NCI-H345 treated with DMSO at 0.1 percent for 48 hours (cell line): ENCODE measurements at regions not wholly inside any gene's neighbourhood (a gene's known extent, or its start where the extent isn't known, plus 50 kb on each side); places are given as distances from the start of the nearest gene placed in this dataset.

ENCODE experiments used
- DNase-seq: peaks from one replicate; lab custom pipeline; 2025; ENCODE audit not compliant: unreplicated experiment; lab: John Stamatoyannopoulos, UW

- DNase-seq = no peak
Measured at GRCh38 chr16:48903039-48903438, 293.1 kb upstream of the N4BP1 start.

- DNase-seq = no peak
Measured at GRCh38 chr16:48901712-48902374, 291.9 kb upstream of the N4BP1 start.

- DNase-seq = no peak
Measured at GRCh38 chr16:48899500-48899899, 289.5 kb upstream of the N4BP1 start.

- DNase-seq = no peak
Measured at GRCh38 chr16:48897698-48898205, 287.8 kb upstream of the N4BP1 start.

GRCh38 chr16:48895142-48895541 is 285.2 kb upstream of the N4BP1 start:
- DNase-seq = no peak

GRCh38 chr16:48892893-48893292 is 282.9 kb upstream of the N4BP1 start:
- no peak for DNase-seq

- no peak for DNase-seq
Measured at GRCh38 chr16:48887646-48888210, 277.7 kb upstream of the N4BP1 start.

DNA sequence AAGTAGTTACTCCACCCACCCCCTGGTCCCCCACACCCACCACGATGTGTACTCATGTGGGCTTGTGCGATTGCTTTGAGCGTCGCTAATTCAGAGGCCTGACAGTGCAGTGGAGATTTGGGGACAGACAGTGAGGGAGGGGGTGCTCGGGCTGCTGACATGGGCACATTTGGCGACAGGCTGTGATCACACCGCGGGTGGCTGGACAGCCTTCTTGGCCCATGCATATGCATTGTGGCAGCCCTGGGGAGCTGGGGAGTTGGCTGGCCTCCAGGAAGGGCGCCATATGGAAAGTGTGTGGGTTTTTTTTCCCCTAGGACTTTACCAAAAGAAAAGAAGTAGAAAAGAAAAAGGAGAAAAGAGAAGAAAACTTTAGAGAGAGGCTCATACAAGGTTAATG is 275.5 kb upstream of the N4BP1 start:
- DNase-seq = no peak

DNA sequence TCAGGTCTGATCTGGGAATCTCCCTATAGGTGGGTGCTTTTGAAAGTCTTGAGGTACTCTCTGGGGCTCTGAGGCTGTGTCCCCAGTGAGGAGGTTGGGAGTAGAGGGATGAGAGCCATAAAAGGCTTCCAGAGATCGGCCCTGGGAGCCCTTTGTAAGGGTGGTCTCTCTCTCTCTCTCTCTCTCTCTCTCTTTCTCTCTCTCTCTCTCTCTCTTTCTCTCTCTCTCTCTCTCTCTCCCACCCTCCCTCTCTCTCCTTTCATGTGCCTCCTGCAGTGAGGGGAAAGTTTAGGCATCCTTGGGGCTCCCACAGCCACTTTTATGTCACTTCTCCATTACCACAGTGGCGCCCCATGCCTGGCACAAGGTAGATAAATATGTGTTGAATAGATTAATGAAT is 271.3 kb upstream of the N4BP1 start:
- DNase-seq = no peak

DNA sequence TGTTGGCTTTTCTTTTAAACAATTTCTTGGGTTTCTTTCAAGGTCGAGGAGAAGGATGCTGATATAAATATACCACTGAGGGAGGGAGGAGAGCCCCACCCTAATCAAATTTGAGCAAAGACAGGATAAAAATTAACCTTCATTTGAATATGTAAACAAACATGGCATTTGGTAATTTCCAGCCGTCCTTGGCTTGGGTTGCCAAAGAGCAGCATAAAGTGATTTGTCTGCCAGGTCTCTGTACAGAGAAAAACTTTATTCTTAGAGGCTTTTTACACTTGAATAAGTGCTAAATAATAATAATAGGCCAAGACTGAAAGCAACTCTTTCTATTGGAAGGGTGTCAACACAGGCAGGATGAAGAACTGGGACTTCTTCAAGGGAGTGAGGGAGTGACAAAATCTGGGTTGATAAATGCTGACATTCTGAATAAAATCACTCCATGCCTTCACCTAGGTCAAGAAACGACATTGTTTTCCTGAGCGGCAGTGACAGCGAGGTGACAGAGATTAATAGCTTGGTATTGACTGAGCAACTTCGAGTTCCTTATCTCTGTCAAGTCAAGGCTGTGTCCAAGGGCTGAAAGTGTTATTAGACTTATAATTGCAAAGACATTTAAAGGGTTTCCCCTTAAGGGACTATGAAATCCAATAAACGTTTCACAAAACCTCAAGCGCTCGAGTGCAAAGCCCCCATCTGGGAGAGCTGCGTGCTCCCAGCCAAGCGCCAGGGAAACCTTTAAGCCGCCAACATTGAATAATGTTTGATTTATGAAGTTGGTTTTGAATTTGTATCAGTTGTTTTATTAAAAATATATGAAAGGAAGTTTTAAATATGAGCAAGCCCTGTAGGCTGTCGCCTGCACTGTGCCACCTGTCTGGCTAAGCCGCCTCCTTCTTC is 269.5 kb upstream of the N4BP1 start:
- DNase-seq = no peak

DNA sequence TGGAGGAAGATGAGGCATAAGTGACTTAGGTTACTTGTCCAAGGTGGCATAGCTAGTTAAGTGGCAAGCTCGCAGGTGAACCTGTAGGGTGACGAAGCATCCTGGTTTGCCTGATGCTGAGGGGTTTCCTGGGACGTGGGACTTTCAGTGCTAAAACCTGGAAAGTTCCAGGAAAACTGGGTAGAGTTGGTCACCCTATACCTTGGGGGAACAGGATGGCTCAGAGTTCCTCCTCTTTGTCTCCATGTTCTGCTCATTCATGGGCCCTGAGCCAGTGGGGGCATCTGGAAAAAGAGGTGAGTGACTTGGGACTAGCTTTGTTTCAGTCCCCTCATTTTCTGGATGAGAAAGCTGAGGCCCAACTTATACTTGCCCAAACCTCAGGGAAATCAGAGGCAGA is 268.0 kb upstream of the N4BP1 start:
- DNase-seq = no peak

- DNase-seq = no peak
Measured at GRCh38 chr16:48870141-48870540, 260.2 kb upstream of the N4BP1 start.

DNA sequence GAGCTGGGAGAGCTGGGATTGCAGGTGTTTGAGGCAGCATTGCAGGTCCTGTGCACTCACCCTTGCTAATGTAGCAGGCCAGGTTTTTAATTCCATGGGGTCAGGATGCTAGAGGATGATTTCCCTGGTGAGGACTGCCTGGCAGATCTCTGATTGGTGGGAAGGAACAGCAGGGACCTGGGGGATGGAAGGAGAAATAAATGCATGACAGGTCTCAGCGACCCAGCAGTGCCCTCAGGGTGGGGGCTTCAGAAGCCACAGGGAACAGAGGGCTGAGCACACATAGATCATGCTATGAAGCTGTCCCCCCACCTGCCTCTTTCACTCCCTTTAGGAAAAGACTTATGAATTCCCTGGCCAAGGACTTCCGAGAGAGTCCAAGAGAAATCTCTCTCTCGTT is 255.5 kb upstream of the N4BP1 start:
- DNase-seq = no peak

DNA sequence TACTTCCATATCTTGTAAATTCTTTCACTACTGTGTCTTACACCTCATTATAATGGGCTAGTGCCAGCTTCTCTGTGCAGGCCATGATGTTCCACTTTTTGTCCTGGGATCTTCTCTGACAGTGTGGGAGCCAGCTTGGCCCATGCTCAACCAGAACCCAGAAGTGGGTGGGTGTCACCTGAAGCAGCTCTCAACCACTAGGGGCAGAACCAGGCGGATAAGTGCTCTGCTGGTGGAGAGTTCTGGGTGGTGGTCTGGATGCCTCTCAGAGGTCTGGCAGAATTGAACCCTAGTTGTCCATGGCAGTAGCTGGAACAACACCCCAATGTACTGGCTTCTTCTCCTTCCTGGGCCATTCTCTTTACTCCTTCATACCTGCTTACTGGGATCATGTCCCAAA is 254.1 kb upstream of the N4BP1 start:
- no peak for DNase-seq

- DNase-seq = no peak
Measured at GRCh38 chr16:48862087-48862532, 252.1 kb upstream of the N4BP1 start.

GRCh38 chr16:48860341-48860740 is 250.4 kb upstream of the N4BP1 start:
- DNase-seq = no peak

- no peak for DNase-seq
Measured at GRCh38 chr16:48852951-48853350, 243.0 kb upstream of the N4BP1 start.

GRCh38 chr16:48852458-48852857 is 242.5 kb upstream of the N4BP1 start:
- DNase-seq = no peak

DNA sequence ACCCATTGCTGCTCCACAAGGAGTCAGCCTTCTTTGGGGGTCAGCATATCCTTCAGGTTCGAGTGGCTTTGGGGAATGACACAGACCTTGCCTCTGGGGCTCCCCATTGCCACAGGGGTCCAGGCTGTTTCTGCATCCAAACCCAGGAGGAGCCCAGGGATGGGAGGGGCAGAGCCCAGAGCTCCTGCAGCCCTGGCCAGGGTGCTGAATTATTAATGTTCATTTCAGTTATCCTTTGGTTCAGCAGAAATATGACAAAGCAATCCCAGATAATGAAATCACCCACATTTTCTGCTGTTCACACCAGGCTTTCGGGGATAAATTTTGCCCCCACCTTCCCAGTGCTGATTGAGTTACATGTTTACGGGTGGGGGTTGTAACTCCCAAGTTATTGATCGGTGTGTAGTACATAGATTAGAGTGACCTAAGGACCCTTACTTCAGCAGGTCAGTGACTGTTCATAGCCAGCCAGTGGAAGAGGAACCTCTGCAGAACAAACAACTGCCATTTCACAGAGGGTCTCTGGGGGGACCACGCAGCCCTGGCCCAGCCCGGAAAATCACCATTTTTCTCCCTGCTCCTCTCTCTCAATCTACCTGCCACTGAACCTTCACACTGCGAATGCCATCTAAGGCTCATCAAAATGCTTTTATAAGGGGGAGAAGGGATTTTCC is 240.3 kb upstream of the N4BP1 start:
- DNase-seq = no peak

- no peak for DNase-seq
Measured at GRCh38 chr16:48846277-48846676, 236.3 kb upstream of the N4BP1 start.

GRCh38 chr16:48845261-48845660 is 235.3 kb upstream of the N4BP1 start:
- DNase-seq = no peak
